GM19043 (cell line): ENCODE measurements at regions not wholly inside any gene's neighbourhood (a gene's known extent, or its start where the extent isn't known, plus 50 kb on each side); places are given as distances from the start of the nearest gene placed in this dataset.

Source experiments
- ATAC-seq: cut with Tn5 transposase; IDR thresholded peaks from one replicate; pipeline ENCODE4 v1.9.1; 2021; ENCODE audit warnings: low read depth; ENCODE audit not compliant: unreplicated experiment

GRCh38 chr6:93801101-93801847 lies 381.9 kb upstream of the EPHA7 start:
- no peak for ATAC-seq

GRCh38 chr6:93799226-93799625 lies 379.9 kb upstream of the EPHA7 start:
- ATAC-seq, result no peak

- ATAC-seq, result no peak
Measured at GRCh38 chr6:93794166-93794565, 374.8 kb upstream of the EPHA7 start.

- ATAC-seq, result no peak
Measured at GRCh38 chr6:93792746-93793145, 373.4 kb upstream of the EPHA7 start.

- ATAC-seq, result no peak
Measured at GRCh38 chr6:93790981-93791380, 371.6 kb upstream of the EPHA7 start.

GRCh38 chr6:93789532-93789931 lies 370.2 kb upstream of the EPHA7 start:
- ATAC-seq, result no peak

GRCh38 chr6:93787841-93788240 lies 368.5 kb upstream of the EPHA7 start:
- no peak for ATAC-seq

GRCh38 chr6:93786474-93787330 lies 367.3 kb upstream of the EPHA7 start:
- no peak for ATAC-seq

- ATAC-seq, result no peak
Measured at GRCh38 chr6:93785694-93786030, 366.3 kb upstream of the EPHA7 start.

- ATAC-seq, result no peak
Measured at GRCh38 chr6:93784794-93785693, 365.7 kb upstream of the EPHA7 start.

GRCh38 chr6:93779086-93779841 lies 359.9 kb upstream of the EPHA7 start:
- ATAC-seq, result no peak

- no peak for ATAC-seq
Measured at GRCh38 chr6:93759190-93759589, 339.8 kb upstream of the EPHA7 start.

GRCh38 chr6:93751969-93752368 lies 332.6 kb upstream of the EPHA7 start:
- ATAC-seq, result no peak

- ATAC-seq, result no peak
Measured at GRCh38 chr6:93749930-93750329, 330.6 kb upstream of the EPHA7 start.

GRCh38 chr6:93749191-93749590 lies 329.8 kb upstream of the EPHA7 start:
- no peak for ATAC-seq

GRCh38 chr6:93746892-93747291 lies 327.5 kb upstream of the EPHA7 start:
- ATAC-seq, result no peak

GRCh38 chr6:93745306-93745705 lies 325.9 kb upstream of the EPHA7 start:
- no peak for ATAC-seq

- no peak for ATAC-seq
Measured at GRCh38 chr6:93735099-93735498, 315.7 kb upstream of the EPHA7 start.

- ATAC-seq, result no peak
Measured at GRCh38 chr6:93731306-93731705, 311.9 kb upstream of the EPHA7 start.

- no peak for ATAC-seq
Measured at GRCh38 chr6:93728150-93728549, 308.8 kb upstream of the EPHA7 start.
